GM12891 (cell line): ENCODE measurements at regions not wholly inside any gene's neighbourhood (a gene's known extent, or its start where the extent isn't known, plus 50 kb on each side); places are given as distances from the start of the nearest gene placed in this dataset.
"Not testable (repeated sequence)": the region's sequence is repeated elsewhere in the genome, so short reads cannot be mapped to it uniquely, and the experiment has no call there.

Experiments
- PAX5 ChIP-seq: IDR thresholded peaks from 2 replicates; pipeline ENCODE4 v1.6.1; 2011; ENCODE audit warnings: low read length, moderate library complexity, mild to moderate bottlenecking; ENCODE audit not compliant: insufficient read depth, severe bottlenecking
- POLR2A ChIP-seq: IDR thresholded peaks from 2 replicates; pipeline ENCODE4 v1.6.1; 2011; ENCODE audit warnings: low read depth, low read length, control low read depth
- POLR2AphosphoS5 ChIP-seq: IDR thresholded peaks from 2 replicates; pipeline ENCODE4 v1.6.1; 2011; ENCODE audit warnings: low read depth, low read length, control low read depth
- POU2F2 ChIP-seq: IDR thresholded peaks from 2 replicates; pipeline ENCODE4 v1.6.1; 2011; ENCODE audit warnings: low read depth, mild to moderate bottlenecking, control low read depth, low read length, moderate library complexity
- SPI1 ChIP-seq: IDR thresholded peaks from 2 replicates; pipeline ENCODE4 v1.6.1; 2011; ENCODE audit warnings: low read depth, low read length, control low read depth
- TAF1 ChIP-seq: IDR thresholded peaks from 2 replicates; pipeline ENCODE4 v1.6.1; 2011; ENCODE audit warnings: low read depth, low read length, control low read depth

GRCh38 chr4:118475901-118476300, 123.1 kb upstream of the PRSS12 start:
- TF ChIP-seq POLR2A, TAF1, POLR2AphosphoS5, SPI1, PAX5, POU2F2: not testable (repeated sequence)
